Keratinocyte (primary cell): ENCODE measurements at regions not wholly inside any gene's neighbourhood (a gene's known extent, or its start where the extent isn't known, plus 50 kb on each side); places are given as distances from the start of the nearest gene placed in this dataset.

Experiments used
- EZH2 ChIP-seq: IDR thresholded peaks from one replicate; pipeline ENCODE4 v1.6.1; 2012; ENCODE audit warnings: inconsistent platforms, mild to moderate bottlenecking, low read length, moderate library complexity
- TF ChIP-seq, protein P1 (sequence below), 3 experiments: IDR thresholded peaks in 1 of 3; conservative IDR thresholded peaks in 1 of 3; optimal IDR thresholded peaks in 1 of 3; 2 replicates in 2 of 3; 3 replicates in 1 of 3; pipeline versions ENCODE3 to v1.5.1; 2011; ENCODE audit warnings: low read length in 3 of 3, mild to moderate bottlenecking in 3 of 3, moderate library complexity in 2 of 3, control low read depth in 1 of 3, inconsistent platforms in 1 of 3; ENCODE audit not compliant: insufficient read depth in 2 of 3; ENCODE audit errors: extremely low read depth in 1 of 3

DNA sequence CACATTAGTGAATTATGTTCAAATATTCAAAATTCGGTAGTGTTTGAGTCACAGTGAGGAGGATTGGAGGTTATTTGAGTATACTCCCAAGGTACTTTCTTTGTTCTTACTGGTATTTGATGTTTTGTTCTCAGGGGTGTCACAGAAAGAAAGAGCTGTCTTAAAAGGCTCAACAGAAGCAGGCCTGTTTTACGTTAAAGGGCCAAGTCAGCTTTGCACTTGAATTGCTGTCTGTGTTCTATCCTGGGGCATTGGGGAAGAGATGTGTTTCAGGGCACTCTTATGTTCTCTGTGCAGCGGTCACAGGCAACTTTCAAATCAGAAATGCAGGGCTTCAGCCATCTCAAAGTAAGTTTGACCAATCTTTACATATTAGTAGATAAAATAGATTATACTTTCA lies 1113.1 kb upstream of the LCORL start:
- TF ChIP-seq, protein P1, sequence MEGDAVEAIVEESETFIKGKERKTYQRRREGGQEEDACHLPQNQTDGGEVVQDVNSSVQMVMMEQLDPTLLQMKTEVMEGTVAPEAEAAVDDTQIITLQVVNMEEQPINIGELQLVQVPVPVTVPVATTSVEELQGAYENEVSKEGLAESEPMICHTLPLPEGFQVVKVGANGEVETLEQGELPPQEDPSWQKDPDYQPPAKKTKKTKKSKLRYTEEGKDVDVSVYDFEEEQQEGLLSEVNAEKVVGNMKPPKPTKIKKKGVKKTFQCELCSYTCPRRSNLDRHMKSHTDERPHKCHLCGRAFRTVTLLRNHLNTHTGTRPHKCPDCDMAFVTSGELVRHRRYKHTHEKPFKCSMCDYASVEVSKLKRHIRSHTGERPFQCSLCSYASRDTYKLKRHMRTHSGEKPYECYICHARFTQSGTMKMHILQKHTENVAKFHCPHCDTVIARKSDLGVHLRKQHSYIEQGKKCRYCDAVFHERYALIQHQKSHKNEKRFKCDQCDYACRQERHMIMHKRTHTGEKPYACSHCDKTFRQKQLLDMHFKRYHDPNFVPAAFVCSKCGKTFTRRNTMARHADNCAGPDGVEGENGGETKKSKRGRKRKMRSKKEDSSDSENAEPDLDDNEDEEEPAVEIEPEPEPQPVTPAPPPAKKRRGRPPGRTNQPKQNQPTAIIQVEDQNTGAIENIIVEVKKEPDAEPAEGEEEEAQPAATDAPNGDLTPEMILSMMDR (optimal IDR thresholded peaks at IDR 0.05 in 1 of 3, IDR thresholded peaks at IDR 0.05 in 1 of 3, conservative IDR thresholded peaks at IDR 0.05 in 1 of 3; ENCODE audit: extremely low read depth in 1 of 3, insufficient read depth in 2 of 3, low read length in 3 of 3): no peak
- no peak for TF ChIP-seq EZH2
